GM04503 (cell line): ENCODE measurements at regions not wholly inside any gene's neighbourhood (a gene's known extent, or its start where the extent isn't known, plus 50 kb on each side); places are given as distances from the start of the nearest gene placed in this dataset.

ENCODE experiments used
- DNase-seq: peaks from one replicate; pipeline ENCODE4 v3.0.0-alpha.2; 2012; ENCODE audit warnings: low read depth

- no peak for DNase-seq
Observed at GRCh38 chr6:166774770-166775169, 147.7 kb upstream of the RPS6KA2 start.

- no peak for DNase-seq
Observed at GRCh38 chr6:166774292-166774691, 147.2 kb upstream of the RPS6KA2 start.

GRCh38 chr6:166772518-166772917, 145.5 kb upstream of the RPS6KA2 start:
- DNase-seq: no peak

- DNase-seq: no peak
Observed at GRCh38 chr6:166771701-166772100, 144.7 kb upstream of the RPS6KA2 start.

GRCh38 chr6:166770216-166771116, 143.4 kb upstream of the RPS6KA2 start:
- DNase-seq: no peak

- no peak for DNase-seq
Observed at GRCh38 chr6:166769648-166770047, 142.6 kb upstream of the RPS6KA2 start.

- DNase-seq: no peak
Observed at GRCh38 chr6:166768761-166769160, 141.7 kb upstream of the RPS6KA2 start.

- no peak for DNase-seq
Observed at GRCh38 chr6:166767230-166767629, 140.2 kb upstream of the RPS6KA2 start.

- DNase-seq: no peak
Observed at GRCh38 chr6:166766769-166767168, 139.7 kb upstream of the RPS6KA2 start.

- DNase-seq: no peak
Observed at GRCh38 chr6:166765234-166765541, 138.1 kb upstream of the RPS6KA2 start.

- DNase-seq: no peak
Observed at GRCh38 chr6:166764473-166765233, 137.6 kb upstream of the RPS6KA2 start.

- no peak for DNase-seq
Observed at GRCh38 chr6:166763606-166764472, 136.8 kb upstream of the RPS6KA2 start.

GRCh38 chr6:166761801-166762200, 134.8 kb upstream of the RPS6KA2 start:
- DNase-seq: no peak

GRCh38 chr6:166760288-166760687, 133.2 kb upstream of the RPS6KA2 start:
- DNase-seq: no peak

GRCh38 chr6:166758136-166758704, 131.2 kb upstream of the RPS6KA2 start:
- no peak for DNase-seq

GRCh38 chr6:166757232-166758135, 130.4 kb upstream of the RPS6KA2 start:
- no peak for DNase-seq

- no peak for DNase-seq
Observed at GRCh38 chr6:166754218-166755030, 127.4 kb upstream of the RPS6KA2 start.

- DNase-seq: no peak
Observed at GRCh38 chr6:166752928-166753721, 126.1 kb upstream of the RPS6KA2 start.

- no peak for DNase-seq
Observed at GRCh38 chr6:166752097-166752496, 125.0 kb upstream of the RPS6KA2 start.
